Kidney epithelial cell (primary cell): ENCODE measurements at regions not wholly inside any gene's neighbourhood (a gene's known extent, or its start where the extent isn't known, plus 50 kb on each side); places are given as distances from the start of the nearest gene placed in this dataset.

Source experiments
- DNase-seq: peaks from one replicate; pipeline ENCODE4 v3.0.0-alpha.2; 2010; ENCODE audit warnings: low read depth
- H3K27me3 ChIP-seq: 2 replicates; pipeline ENCODE4 v1.6.0; 2011; ENCODE audit warnings: low read length; ENCODE audit not compliant: control insufficient read depth, insufficient read depth
- H3K36me3 ChIP-seq: 2 replicates; pipeline ENCODE4 v1.5.1; 2011; ENCODE audit warnings: low read length; ENCODE audit not compliant: control insufficient read depth, insufficient read depth
- H3K4me3 ChIP-seq: 2 replicates; pipeline ENCODE4 v1.5.1; 2011; ENCODE audit warnings: low read depth, mild to moderate bottlenecking, control low read depth, low read length
- CTCF ChIP-seq: IDR thresholded peaks from 2 replicates; pipeline ENCODE4 v1.5.1; 2011; ENCODE audit warnings: mild to moderate bottlenecking, moderate library complexity, low read length, control low read depth, inconsistent platforms; ENCODE audit not compliant: insufficient read depth, poor library complexity, severe bottlenecking

- Histone ChIP-seq H3K27me3 (no peaks in the 10 kb centered on the region), H3K36me3 (no peaks in the 10 kb centered on the region), H3K4me3 (no peak overlapping the region)
- no peak for TF ChIP-seq CTCF
- no peak for DNase-seq
Measured at GRCh38 chr9:17865881-17866280, 287.0 kb downstream of the SH3GL2 start.

GRCh38 chr9:17870722-17871121 is 291.9 kb downstream of the SH3GL2 start:
- Histone ChIP-seq H3K4me3 (no peak overlapping the region), H3K27me3 (no peaks in the 10 kb centered on the region), H3K36me3 (no peaks in the 10 kb centered on the region)
- DNase-seq, result no peak
- TF ChIP-seq CTCF, result no peak

GRCh38 chr9:17871213-17871890 is 292.5 kb downstream of the SH3GL2 start:
- no peaks in the 10 kb centered on the region for H3K27me3 ChIP-seq
- DNase-seq, result no peak
- no peak for TF ChIP-seq CTCF
- H3K4me3 ChIP-seq, result no peak overlapping the region
- H3K36me3 ChIP-seq, result no peaks in the 10 kb centered on the region

- H3K36me3 ChIP-seq, result no peaks in the 10 kb centered on the region
- no peak overlapping the region for H3K4me3 ChIP-seq
- no peak for DNase-seq
- TF ChIP-seq CTCF, result no peak
- H3K27me3 ChIP-seq, result no peaks in the 10 kb centered on the region
Measured at GRCh38 chr9:17875886-17876285, 297.0 kb downstream of the SH3GL2 start.

GRCh38 chr9:17876687-17877086 is 297.8 kb downstream of the SH3GL2 start:
- H3K27me3 ChIP-seq, result no peaks in the 10 kb centered on the region
- no peaks in the 10 kb centered on the region for H3K36me3 ChIP-seq
- no peak for TF ChIP-seq CTCF
- no peak for DNase-seq
- no peak overlapping the region for H3K4me3 ChIP-seq

GRCh38 chr9:17878810-17879370 is 300.0 kb downstream of the SH3GL2 start:
- no peaks in the 10 kb centered on the region for H3K27me3 ChIP-seq
- DNase-seq, result no peak
- no peak for TF ChIP-seq CTCF
- H3K36me3 ChIP-seq, result no peaks in the 10 kb centered on the region
- no peak overlapping the region for H3K4me3 ChIP-seq
